Mesothelial cell of epicardium (in vitro differentiated cells): ENCODE measurements at regions not wholly inside any gene's neighbourhood (a gene's known extent, or its start where the extent isn't known, plus 50 kb on each side); places are given as distances from the start of the nearest gene placed in this dataset.

Source experiments
- DNase-seq, 2 experiments: peaks; one replicate each; pipeline ENCODE4 v3.0.0; 2021; ENCODE audit warnings: low spot score in 2 of 2; ENCODE audit not compliant: unreplicated experiment in 2 of 2
- H3K27ac Mint-ChIP-seq: 2 replicates; pipeline ENCODE4 v1.8.0; 2021; ENCODE audit warnings: mixed read lengths
- H3K27me3 Mint-ChIP-seq: 2 replicates; pipeline ENCODE4 v1.8.0; 2021; ENCODE audit warnings: low read depth, mixed read lengths
- H3K36me3 Mint-ChIP-seq: 2 replicates; pipeline ENCODE4 v1.8.0; 2021; ENCODE audit warnings: mixed read lengths
- H3K4me1 Mint-ChIP-seq: 2 replicates; pipeline ENCODE4 v1.8.0; 2021; ENCODE audit warnings: mixed read lengths
- H3K4me3 Mint-ChIP-seq: 2 replicates; pipeline ENCODE4 v1.8.0; 2021; ENCODE audit warnings: mild to moderate bottlenecking, moderate library complexity, mixed read lengths
- H3K9me3 Mint-ChIP-seq: 2 replicates; pipeline ENCODE4 v1.8.0; 2021; ENCODE audit warnings: mixed read lengths
- TF ChIP-seq, protein P1 (sequence below): fragments of 200-600 bp; sonication (generic); IDR thresholded peaks from one replicate; pipeline ENCODE4 v1.5.0; 2021; ENCODE audit warnings: antibody characterized with exemption; ENCODE audit not compliant: unreplicated experiment

DNA sequence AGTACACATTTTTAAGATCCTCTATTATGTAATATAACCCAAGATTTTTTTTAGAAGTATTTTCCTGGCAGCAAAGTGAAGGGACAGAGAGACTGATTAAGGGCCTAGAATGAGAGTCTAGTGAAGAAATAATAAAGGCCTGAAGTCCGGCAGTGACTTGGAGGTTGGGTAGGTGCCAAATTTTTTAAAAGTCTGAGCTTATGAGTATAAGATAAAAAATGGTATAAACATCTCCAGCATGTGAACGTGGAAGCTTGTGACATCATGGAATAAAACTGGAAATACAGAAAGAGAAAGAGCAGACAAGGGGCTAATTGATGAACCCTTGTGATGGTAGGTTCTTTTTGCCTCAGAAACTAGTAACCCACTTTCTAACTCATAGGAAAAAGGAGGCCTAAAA, 174.6 kb downstream of the SUCLA2 start:
- peak overlapping the region; percentile 49 for H3K27ac Mint-ChIP-seq
- H3K4me1 Mint-ChIP-seq: peaks cover 7% of the 10 kb centered on the region
- H3K27me3 Mint-ChIP-seq: no peaks in the 10 kb centered on the region
- H3K36me3 Mint-ChIP-seq: no peaks in the 10 kb centered on the region
- H3K9me3 Mint-ChIP-seq: no peaks in the 10 kb centered on the region
- DNase-seq: no peak
- TF ChIP-seq, protein P1, sequence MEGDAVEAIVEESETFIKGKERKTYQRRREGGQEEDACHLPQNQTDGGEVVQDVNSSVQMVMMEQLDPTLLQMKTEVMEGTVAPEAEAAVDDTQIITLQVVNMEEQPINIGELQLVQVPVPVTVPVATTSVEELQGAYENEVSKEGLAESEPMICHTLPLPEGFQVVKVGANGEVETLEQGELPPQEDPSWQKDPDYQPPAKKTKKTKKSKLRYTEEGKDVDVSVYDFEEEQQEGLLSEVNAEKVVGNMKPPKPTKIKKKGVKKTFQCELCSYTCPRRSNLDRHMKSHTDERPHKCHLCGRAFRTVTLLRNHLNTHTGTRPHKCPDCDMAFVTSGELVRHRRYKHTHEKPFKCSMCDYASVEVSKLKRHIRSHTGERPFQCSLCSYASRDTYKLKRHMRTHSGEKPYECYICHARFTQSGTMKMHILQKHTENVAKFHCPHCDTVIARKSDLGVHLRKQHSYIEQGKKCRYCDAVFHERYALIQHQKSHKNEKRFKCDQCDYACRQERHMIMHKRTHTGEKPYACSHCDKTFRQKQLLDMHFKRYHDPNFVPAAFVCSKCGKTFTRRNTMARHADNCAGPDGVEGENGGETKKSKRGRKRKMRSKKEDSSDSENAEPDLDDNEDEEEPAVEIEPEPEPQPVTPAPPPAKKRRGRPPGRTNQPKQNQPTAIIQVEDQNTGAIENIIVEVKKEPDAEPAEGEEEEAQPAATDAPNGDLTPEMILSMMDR: no peak
- H3K4me3 Mint-ChIP-seq: no peak overlapping the region

- Mint-ChIP-seq H3K4me3 (no peak overlapping the region), H3K4me1 (peaks cover 7% of the 10 kb centered on the region), H3K36me3 (no peaks in the 10 kb centered on the region), H3K27me3 (no peaks in the 10 kb centered on the region), H3K9me3 (no peaks in the 10 kb centered on the region), H3K27ac (no peak overlapping the region)
- TF ChIP-seq, protein P1: no peak
- no peak for DNase-seq
Measured at GRCh38 chr13:47822036-47822435, 179.0 kb downstream of the SUCLA2 start.

- no peak for DNase-seq
- TF ChIP-seq, protein P1: no peak
- Mint-ChIP-seq H3K4me3 (no peak overlapping the region), H3K27me3 (peaks cover under 1% of the 10 kb centered on the region), H3K4me1 (no peaks in the 10 kb centered on the region), H3K9me3 (no peaks in the 10 kb centered on the region), H3K36me3 (no peaks in the 10 kb centered on the region), H3K27ac (no peak overlapping the region)
Measured at GRCh38 chr13:47816831-47817230, 184.2 kb downstream of the SUCLA2 start.

DNA sequence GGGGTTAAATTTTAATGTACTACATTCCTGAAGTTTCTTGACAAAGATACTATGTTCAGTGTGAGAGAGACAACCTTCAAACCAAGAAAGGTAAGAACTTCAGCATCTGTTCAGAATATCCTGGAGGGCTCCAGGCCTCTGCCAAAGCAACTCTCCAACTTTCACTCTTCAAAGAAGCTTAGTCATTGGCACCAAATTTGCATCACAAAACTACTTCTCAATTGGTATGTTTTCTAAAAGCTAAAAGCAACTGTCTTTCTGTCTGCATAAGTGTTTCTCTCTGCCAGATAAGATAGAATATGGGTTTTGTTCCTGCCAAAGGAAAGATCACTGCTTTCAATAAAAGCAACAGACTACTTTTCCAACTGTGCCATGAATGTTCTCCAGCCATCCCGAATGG, 187.4 kb downstream of the SUCLA2 start:
- H3K27ac Mint-ChIP-seq: no peak overlapping the region
- TF ChIP-seq, protein P1: no peak
- DNase-seq: no peak
- H3K4me1 Mint-ChIP-seq: no peaks in the 10 kb centered on the region
- no peak overlapping the region for H3K4me3 Mint-ChIP-seq
- no peaks in the 10 kb centered on the region for H3K9me3 Mint-ChIP-seq
- no peaks in the 10 kb centered on the region for H3K36me3 Mint-ChIP-seq
- H3K27me3 Mint-ChIP-seq: peaks cover 2% of the 10 kb centered on the region

- Mint-ChIP-seq H3K36me3 (peaks cover 1% of the 10 kb centered on the region), H3K27me3 (peaks cover 2% of the 10 kb centered on the region), H3K9me3 (peaks cover 5% of the 10 kb centered on the region), H3K4me1 (no peaks in the 10 kb centered on the region), H3K4me3 (no peak overlapping the region), H3K27ac (no peak overlapping the region)
- TF ChIP-seq, protein P1: no peak
- no peak for DNase-seq
Measured at GRCh38 chr13:47809411-47809810, 191.7 kb downstream of the SUCLA2 start.

DNA sequence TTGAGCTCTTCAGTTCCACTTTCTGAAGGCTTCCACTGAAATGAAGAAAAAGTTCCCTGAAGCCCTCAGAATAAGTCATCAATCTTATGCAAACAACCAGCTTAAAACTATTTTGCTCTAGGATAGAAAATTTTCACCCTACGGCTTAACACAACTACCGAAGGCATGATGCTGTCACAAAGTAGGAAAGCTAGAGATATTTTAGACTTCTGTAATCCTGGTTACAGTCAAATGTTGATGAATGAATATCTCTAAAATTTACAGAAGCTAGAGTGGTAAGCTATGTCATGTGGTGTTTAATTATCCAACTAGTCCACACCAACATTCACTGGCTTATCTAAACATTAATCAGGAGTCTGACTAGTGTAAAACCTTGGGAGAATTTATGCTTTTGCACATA, 197.9 kb downstream of the SUCLA2 start:
- no peaks in the 10 kb centered on the region for H3K27me3 Mint-ChIP-seq
- no peak for DNase-seq
- peaks cover 2% of the 10 kb centered on the region for H3K36me3 Mint-ChIP-seq
- H3K27ac Mint-ChIP-seq: no peak overlapping the region
- H3K4me1 Mint-ChIP-seq: no peaks in the 10 kb centered on the region
- no peak overlapping the region for H3K4me3 Mint-ChIP-seq
- TF ChIP-seq, protein P1: no peak
- H3K9me3 Mint-ChIP-seq: peaks cover 17% of the 10 kb centered on the region
